ENCODE measurements at regions not wholly inside any gene's neighbourhood (a gene's known extent, or its start where the extent isn't known, plus 50 kb on each side); places are given as distances from the start of the nearest gene placed in this dataset.

- DNase-seq (ENCODE audit: low read depth) = no peak
- no peak for TF ChIP-seq CTCF (IDR thresholded peaks at IDR 0.05; ENCODE audit: insufficient read depth, low read depth, low read length, missing control alignments)
Measured at GRCh38 chr10:44046605-44047004, 338.3 kb downstream of the CXCL12 start.

GRCh38 chr10:44045020-44045419, 339.9 kb downstream of the CXCL12 start:
- DNase-seq (ENCODE audit: low read depth) = no peak
- no peak overlapping the region for H3K4me3 ChIP-seq (ENCODE audit: low read depth, low read length)
- no peak for TF ChIP-seq CTCF (IDR thresholded peaks at IDR 0.05; ENCODE audit: insufficient read depth, low read depth, low read length, missing control alignments)

More at GRCh38 chr10:44046605-44047004, 338.3 kb downstream of the CXCL12 start:
- H3K4me3 ChIP-seq (ENCODE audit: low read depth, low read length) = no peak overlapping the region

GRCh38 chr10:44044549-44044948, 340.3 kb downstream of the CXCL12 start:
- no peak for DNase-seq (ENCODE audit: low read depth)
- H3K4me3 ChIP-seq (ENCODE audit: low read depth, low read length) = no peak overlapping the region
- TF ChIP-seq CTCF (IDR thresholded peaks at IDR 0.05; ENCODE audit: insufficient read depth, low read depth, low read length, missing control alignments) = no peak

- no peak overlapping the region for H3K4me3 ChIP-seq (ENCODE audit: low read depth, low read length)
- no peak for DNase-seq (ENCODE audit: low read depth)
- TF ChIP-seq CTCF (IDR thresholded peaks at IDR 0.05; ENCODE audit: insufficient read depth, low read depth, low read length, missing control alignments) = no peak
Measured at GRCh38 chr10:44043646-44044375, 341.1 kb downstream of the CXCL12 start.

GRCh38 chr10:44042926-44043602, 341.8 kb downstream of the CXCL12 start:
- H3K4me3 ChIP-seq (ENCODE audit: low read depth, low read length) = no peak overlapping the region
- no peak for TF ChIP-seq CTCF (IDR thresholded peaks at IDR 0.05; ENCODE audit: insufficient read depth, low read depth, low read length, missing control alignments)
- DNase-seq (ENCODE audit: low read depth) = no peak

- no peak overlapping the region for H3K4me3 ChIP-seq (ENCODE audit: low read depth, low read length)
- no peak for DNase-seq (ENCODE audit: low read depth)
- TF ChIP-seq CTCF (IDR thresholded peaks at IDR 0.05; ENCODE audit: insufficient read depth, low read depth, low read length, missing control alignments) = no peak
Measured at GRCh38 chr10:44042075-44042770, 342.7 kb downstream of the CXCL12 start.

Data from GM12865 (cell line).